K562 (cell line): ENCODE measurements at regions not wholly inside any gene's neighbourhood (a gene's known extent, or its start where the extent isn't known, plus 50 kb on each side); places are given as distances from the start of the nearest gene placed in this dataset.

ENCODE experiments used
- ATAC-seq: fragments of 200-7000 bp; cut with Tn5 transposase; 3 replicates; pipeline ENCODE4 v1.9.1; 2020; ENCODE audit warnings: moderate library complexity
- BruUV-seq: library from RNA; stranded (reverse); fragments of 400-500 nt; replicated peaks from 2 replicates; lab custom pipeline; 2021; lab: Mats Ljungman, UMichigan
- CTCF ChIA-PET: fragments of 300-600 bp; formaldehyde crosslinking; extraction: SDS; loops from one replicate; lab custom pipeline; 2021; ENCODE audit warnings: low intra/inter-chr PET ratio; lab: Yijun Ruan, JAX
- POLR2A ChIA-PET: fragments of 300-600, 350-650 bp; sonication (Branson Sonifier 250); formaldehyde crosslinking; extraction: SDS; loops from one replicate; lab custom pipeline; 2021; ENCODE audit warnings: antibody characterized with exemption, inconsistent platforms; lab: Yijun Ruan, JAX
- DNase-seq, 4 experiments: peaks; one replicate each; pipeline versions ENCODE4 v3.0.0 to v3.0.0-alpha.2; 2011 to 2018; ENCODE audit warnings: low spot score in 3 of 4, mixed read lengths in 3 of 4; ENCODE audit errors: extremely low read depth in 1 of 4
- FAIRE-seq: peaks from 2 replicates; lab custom pipeline; 2011; peaks lifted over from hg19 to GRCh38; lab: Jason Lieb, UNC
- H2AFZ ChIP-seq: 2 replicates; pipeline ENCODE4 v1.6.0; 2011; ENCODE audit warnings: low read depth, low read length, control low read depth, inconsistent platforms
- H3K27ac ChIP-seq: fragments of 200-600 bp; 3 replicates; pipeline ENCODE4 v1.8.0; 2011; ENCODE audit warnings: low read depth, mild to moderate bottlenecking, control low read depth, inconsistent platforms, low read length, moderate library complexity, mixed read lengths; ENCODE audit errors: extremely low read depth
- H3K27me3 ChIP-seq, 2 experiments: fragments of 300-600 bp in 1 of 2; 2 replicates in 1 of 2; 3 replicates in 1 of 2; pipeline versions ENCODE4 v1.6.0 to v1.8.0; 2011; ENCODE audit warnings: inconsistent platforms in 2 of 2, low read length in 2 of 2, mild to moderate bottlenecking in 1 of 2, mixed read lengths in 1 of 2, moderate library complexity in 1 of 2; ENCODE audit not compliant: control insufficient read depth in 2 of 2, insufficient read depth in 2 of 2
- H3K36me3 ChIP-seq: fragments of 300-600 bp; 3 replicates; pipeline ENCODE4 v1.8.0; 2011; ENCODE audit warnings: mild to moderate bottlenecking, low read length, inconsistent platforms; ENCODE audit not compliant: control insufficient read depth, insufficient read depth
- H3K4me1 ChIP-seq, 2 experiments: fragments of 200-600 bp in 1 of 2; replicated peaks in 1 of 2; 2 replicates in 1 of 2; 3 replicates in 1 of 2; pipeline versions ENCODE4 v1.5.1 to v1.8.0; 2011; ENCODE audit warnings: inconsistent platforms in 2 of 2, low read length in 2 of 2, mild to moderate bottlenecking in 1 of 2, mixed read lengths in 1 of 2, moderate library complexity in 1 of 2; ENCODE audit not compliant: control insufficient read depth in 2 of 2, insufficient read depth in 2 of 2
- H3K4me2 ChIP-seq: 2 replicates; pipeline ENCODE4 v1.6.1; 2011; ENCODE audit warnings: low read length, control low read depth, inconsistent platforms, mixed read lengths; ENCODE audit not compliant: insufficient read depth
- H3K4me3 ChIP-seq: fragments of 200-600 bp; sonication (generic), shearing (Covaris generic); 2 replicates; pipeline ENCODE4 v1.5.1; 2016; ENCODE audit warnings: control low read depth, inconsistent platforms
- H3K79me2 ChIP-seq: fragments of 200-600 bp; 3 replicates; pipeline ENCODE4 v1.8.0; 2011; ENCODE audit warnings: low read length, inconsistent platforms; ENCODE audit not compliant: control insufficient read depth, insufficient read depth
- H3K9ac ChIP-seq, 2 experiments: 2 replicates each; pipeline versions ENCODE4 v1.6.0 to v1.6.1; 2011; ENCODE audit warnings: low read depth in 2 of 2, low read length in 2 of 2, control low read depth in 1 of 2, inconsistent platforms in 1 of 2, mild to moderate bottlenecking in 1 of 2, mixed read lengths in 1 of 2; ENCODE audit not compliant: insufficient read depth in 1 of 2
- H3K9me1 ChIP-seq: one replicate; pipeline ENCODE4 v1.6.0; 2011; ENCODE audit warnings: inconsistent platforms, mild to moderate bottlenecking, low read length, moderate library complexity; ENCODE audit not compliant: control insufficient read depth, insufficient read depth
- H3K9me3 ChIP-seq: replicated peaks from 2 replicates; pipeline ENCODE4 v1.5.1; 2011; ENCODE audit warnings: low read depth, low read length, inconsistent platforms; ENCODE audit not compliant: control insufficient read depth, insufficient read depth
- H4K20me1 ChIP-seq: replicated peaks from 2 replicates; pipeline ENCODE4 v1.6.1; 2011; ENCODE audit warnings: low read length, inconsistent platforms, mixed read lengths; ENCODE audit not compliant: control insufficient read depth, insufficient read depth
- BMI1 ChIP-seq: fragments of 150-350 bp; IDR thresholded peaks from 2 replicates; pipeline ENCODE4 v1.6.1; 2014; ENCODE audit warnings: low read length
- CSDE1 ChIP-seq, 2 experiments: fragments of 450-650 bp; IDR thresholded peaks; 2 replicates each; pipeline ENCODE4 v1.6.1; 2016; ENCODE audit warnings: mild to moderate bottlenecking in 1 of 2
- KLF10 ChIP-seq: fragments of 250-450 bp; sonication (Bioruptor Pico); IDR thresholded peaks from 2 replicates; pipeline ENCODE4 v1.6.1; 2021; ENCODE audit warnings: matching md5 sums
- NFE2L1 ChIP-seq: fragments of 450-650 bp; IDR thresholded peaks from 2 replicates; pipeline ENCODE4 v1.6.1; 2016; ENCODE audit warnings: missing genetic modification characterization, low read depth, mild to moderate bottlenecking, missing compliant biosample characterization, moderate library complexity, borderline replicate concordance
- RBM39 ChIP-seq: fragments of 200-400 bp; formaldehyde crosslinking; optimal IDR thresholded peaks from 2 replicates; pipeline ENCODE3; 2018; ENCODE audit warnings: low read depth, low read length
- TAF9B ChIP-seq: fragments of 450-650 bp; IDR thresholded peaks from 2 replicates; pipeline ENCODE4 v1.6.1; 2018; ENCODE audit warnings: mild to moderate bottlenecking; ENCODE audit not compliant: partially characterized antibody
- TAL1 ChIP-seq: fragments of 450-650 bp; IDR thresholded peaks from 2 replicates; pipeline ENCODE4 v1.6.1; 2016; ENCODE audit warnings: mild to moderate bottlenecking
- WGBS: fragments of 100-300 bp; shearing (Covaris generic); methylation state at CpG from one replicate; pipeline ENCODE4 v1.1.6; 2016; ENCODE audit warnings: low coverage, mixed read lengths; ENCODE audit not compliant: insufficient coverage; ENCODE audit errors: missing lambda C conversion rate; 5-methylcytosine and 5-hydroxymethylcytosine counted together
- in situ Hi-C: fragments of 300-500 bp; cut with MboI; formaldehyde crosslinking; loops from 4 replicates; pipeline ENCODE4 v1.15.0; 2018; ENCODE audit warnings: inconsistent platforms, mixed read lengths
- intact Hi-C: fragments of 100-400 bp; cut with micrococcal nuclease; formaldehyde crosslinking; loops from 2 replicates; pipeline ENCODE4 v1.14.2; 2022

DNA sequence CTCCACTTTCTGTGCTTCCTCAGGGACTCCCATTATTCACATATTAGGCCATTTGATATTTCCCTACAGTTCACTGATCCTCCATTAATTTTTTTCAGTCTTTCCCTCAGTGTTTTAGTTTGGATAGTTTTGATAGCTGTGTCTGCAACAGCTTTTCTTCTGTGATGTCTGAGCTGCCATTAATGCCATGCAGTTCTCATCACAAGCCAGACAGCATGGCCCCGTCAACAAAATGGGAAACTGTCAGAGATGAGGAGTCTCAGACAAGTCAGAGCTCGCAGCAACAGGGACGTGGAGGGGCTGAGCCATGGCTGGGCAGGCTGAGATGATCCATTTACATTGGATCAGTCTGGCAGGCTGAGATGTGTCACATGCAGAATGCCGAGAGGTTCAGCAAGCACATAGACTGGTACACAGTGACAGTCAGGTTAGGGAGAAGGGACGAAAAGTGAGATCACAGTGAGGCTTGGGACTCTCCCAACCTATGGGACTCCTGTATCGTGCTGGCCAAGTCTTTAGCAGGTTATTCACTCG lies 65.4 kb downstream of the NPS start (continued):
- no peak for TF ChIP-seq TAF9B
- TF ChIP-seq, all 486 proteins: peak for 0

DNA sequence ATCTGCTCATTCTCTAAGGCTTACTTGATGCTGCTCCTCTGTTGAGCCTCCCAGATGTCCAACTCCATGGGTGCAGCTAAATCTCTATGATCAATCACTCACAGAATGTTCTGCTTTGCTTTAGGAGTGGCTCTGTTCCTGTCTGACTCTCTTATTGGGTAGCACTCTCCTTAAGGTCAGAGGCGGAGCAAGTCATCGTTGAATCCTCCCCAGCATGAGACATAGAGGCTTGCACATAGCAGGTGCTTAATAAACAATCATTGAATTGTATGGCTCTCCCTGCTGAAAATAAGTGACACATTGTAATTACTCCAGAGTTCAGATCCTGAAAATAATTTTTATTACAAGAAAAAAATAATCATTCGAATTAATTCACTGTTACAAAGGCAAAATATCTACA lies 69.7 kb downstream of the NPS start:
- ATAC-seq = no peak
- no peak for TF ChIP-seq TAL1
- TF ChIP-seq NFE2L1 = no peak
- TF ChIP-seq BMI1 = no peak
- TF ChIP-seq KLF10 (CRISPR knock-in tag) = no peak
- TF ChIP-seq CSDE1 (IDR thresholded peaks at IDR 0.05) = no peak
- no peak for TF ChIP-seq RBM39
- Histone ChIP-seq H3K4me2 (no peak overlapping the region), H3K79me2 (no peaks in the 10 kb centered on the region), H2AFZ (no peak overlapping the region), H3K9me1 (no peaks in the 10 kb centered on the region), H3K9ac (no peak overlapping the region), H3K36me3 (no peaks in the 10 kb centered on the region), H3K4me3 (no peak overlapping the region), H3K27ac (no peak overlapping the region), H3K4me1 (no peaks in the 10 kb centered on the region), H3K27me3 (no peaks in the 10 kb centered on the region), H3K9me3 (no peaks in the 10 kb centered on the region), H4K20me1 (no peaks in the 10 kb centered on the region)
- WGBS = 0% methylated on average over 3 of the region's 3 CpGs
- no peak for DNase-seq
- in situ Hi-C loops = no loop called here
- ChIA-PET CTCF (no interaction called here), POLR2A (no interaction called here)
- intact Hi-C loops = no loop called here
- no peak for FAIRE-seq
- no TSS peak for BruUV-seq
